ENCODE measurements at regions not wholly inside any gene's neighbourhood (a gene's known extent, or its start where the extent isn't known, plus 50 kb on each side); places are given as distances from the start of the nearest gene placed in this dataset.

- DNase-seq (ENCODE audit: low read depth) = no peak
- TF ChIP-seq CTCF (IDR thresholded peaks at IDR 0.05; ENCODE audit: control insufficient read depth, extremely low read depth, insufficient read depth) = no peak
- no peak overlapping the region for H3K4me3 ChIP-seq (ENCODE audit: low read depth, low read length)
Measured at GRCh38 chr5:68411161-68411560, 195.6 kb downstream of the PIK3R1 start.

GRCh38 chr5:68415177-68416085, 199.9 kb downstream of the PIK3R1 start:
- peak; percentile 86 for DNase-seq (ENCODE audit: low read depth)
- TF ChIP-seq CTCF (IDR thresholded peaks at IDR 0.05; ENCODE audit: control insufficient read depth, extremely low read depth, insufficient read depth) = no peak
- no peak overlapping the region for H3K4me3 ChIP-seq (ENCODE audit: low read depth, low read length)

- H3K4me3 ChIP-seq (ENCODE audit: low read depth, low read length) = no peak overlapping the region
- TF ChIP-seq CTCF (IDR thresholded peaks at IDR 0.05; ENCODE audit: control insufficient read depth, extremely low read depth, insufficient read depth) = no peak
- no peak for DNase-seq (ENCODE audit: low read depth)
Measured at GRCh38 chr5:68416714-68417113, 201.2 kb downstream of the PIK3R1 start.

GRCh38 chr5:68418201-68418600, 202.6 kb downstream of the PIK3R1 start:
- H3K4me3 ChIP-seq (ENCODE audit: low read depth, low read length) = no peak overlapping the region
- peak; percentile 63 for DNase-seq (ENCODE audit: low read depth)
- no peak for TF ChIP-seq CTCF (IDR thresholded peaks at IDR 0.05; ENCODE audit: control insufficient read depth, extremely low read depth, insufficient read depth)

- no peak overlapping the region for H3K4me3 ChIP-seq (ENCODE audit: low read depth, low read length)
- no peak for DNase-seq (ENCODE audit: low read depth)
- no peak for TF ChIP-seq CTCF (IDR thresholded peaks at IDR 0.05; ENCODE audit: control insufficient read depth, extremely low read depth, insufficient read depth)
Measured at GRCh38 chr5:68418680-68419079, 203.1 kb downstream of the PIK3R1 start.

GRCh38 chr5:68419081-68419636, 203.6 kb downstream of the PIK3R1 start:
- no peak overlapping the region for H3K4me3 ChIP-seq (ENCODE audit: low read depth, low read length)
- TF ChIP-seq CTCF (IDR thresholded peaks at IDR 0.05; ENCODE audit: control insufficient read depth, extremely low read depth, insufficient read depth) = no peak
- peak; percentile 89 for DNase-seq (ENCODE audit: low read depth)
